Activated CD4-positive, alpha-beta T cell treated with anti-CD3 and anti-CD28 coated beads, Interleukin-2, amount 10 ng/mL, durations not matched to agents 7 days and 5 days (primary cell): ENCODE measurements at regions not wholly inside any gene's neighbourhood (a gene's known extent, or its start where the extent isn't known, plus 50 kb on each side); places are given as distances from the start of the nearest gene placed in this dataset.

Experiments used
- CTCF ChIA-PET: fragments of 350-600 bp; sonication (Branson Sonifier 250); formaldehyde crosslinking; loops from one replicate; lab custom pipeline; 2021; ENCODE audit warnings: antibody characterized with exemption; lab: Charles Lee
- POLR2A ChIA-PET: fragments of 350-600 bp; sonication (Branson Sonifier 250); formaldehyde crosslinking; loops from one replicate; lab custom pipeline; 2021; ENCODE audit warnings: antibody characterized with exemption; lab: Charles Lee
- DNase-seq: peaks from one replicate; pipeline ENCODE4 v3.0.0-alpha.2; 2020
- H3K27ac Mint-ChIP-seq: one replicate; pipeline ENCODE4 v1.8.0; 2021; ENCODE audit warnings: mild to moderate bottlenecking, moderate library complexity, mixed read lengths
- H3K27me3 Mint-ChIP-seq: one replicate; pipeline ENCODE4 v1.8.0; 2021; ENCODE audit warnings: mixed read lengths
- H3K36me3 Mint-ChIP-seq: one replicate; pipeline ENCODE4 v1.8.0; 2021; ENCODE audit warnings: low read depth, mixed read lengths
- H3K4me1 Mint-ChIP-seq: one replicate; pipeline ENCODE4 v1.8.0; 2021; ENCODE audit warnings: mixed read lengths
- H3K4me3 Mint-ChIP-seq: one replicate; pipeline ENCODE4 v1.8.0; 2021; ENCODE audit warnings: mild to moderate bottlenecking, moderate library complexity, mixed read lengths
- H3K9me3 Mint-ChIP-seq: one replicate; pipeline ENCODE4 v1.8.0; 2021; ENCODE audit warnings: mixed read lengths

DNA sequence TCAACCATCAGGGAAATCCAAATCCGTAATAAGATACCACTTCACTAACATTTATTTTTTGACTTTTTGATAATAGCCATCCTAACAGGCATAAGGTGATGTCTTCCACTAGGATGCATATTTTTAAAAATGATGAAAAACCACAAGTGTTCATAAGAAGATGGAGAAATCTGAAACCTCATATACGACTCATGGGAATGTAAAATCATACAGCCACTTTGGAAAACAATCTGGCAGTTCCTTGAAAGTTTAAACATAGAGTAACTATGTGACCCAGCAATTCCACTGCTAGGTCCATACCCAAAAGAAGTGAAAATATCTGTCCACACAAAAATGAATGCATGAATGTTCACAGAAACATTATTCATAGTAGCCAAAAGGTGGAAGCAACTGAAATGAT is 431.0 kb downstream of the ENC1 start:
- H3K36me3 Mint-ChIP-seq: no peaks in the 10 kb centered on the region
- no peak for DNase-seq
- H3K27me3 Mint-ChIP-seq: peaks cover 13% of the 10 kb centered on the region
- no peaks in the 10 kb centered on the region for H3K4me1 Mint-ChIP-seq
- ChIA-PET POLR2A (no interaction called here), CTCF (no interaction called here)
- H3K4me3 Mint-ChIP-seq: no peak overlapping the region
- no peaks in the 10 kb centered on the region for H3K9me3 Mint-ChIP-seq
- H3K27ac Mint-ChIP-seq: no peak overlapping the region

DNA sequence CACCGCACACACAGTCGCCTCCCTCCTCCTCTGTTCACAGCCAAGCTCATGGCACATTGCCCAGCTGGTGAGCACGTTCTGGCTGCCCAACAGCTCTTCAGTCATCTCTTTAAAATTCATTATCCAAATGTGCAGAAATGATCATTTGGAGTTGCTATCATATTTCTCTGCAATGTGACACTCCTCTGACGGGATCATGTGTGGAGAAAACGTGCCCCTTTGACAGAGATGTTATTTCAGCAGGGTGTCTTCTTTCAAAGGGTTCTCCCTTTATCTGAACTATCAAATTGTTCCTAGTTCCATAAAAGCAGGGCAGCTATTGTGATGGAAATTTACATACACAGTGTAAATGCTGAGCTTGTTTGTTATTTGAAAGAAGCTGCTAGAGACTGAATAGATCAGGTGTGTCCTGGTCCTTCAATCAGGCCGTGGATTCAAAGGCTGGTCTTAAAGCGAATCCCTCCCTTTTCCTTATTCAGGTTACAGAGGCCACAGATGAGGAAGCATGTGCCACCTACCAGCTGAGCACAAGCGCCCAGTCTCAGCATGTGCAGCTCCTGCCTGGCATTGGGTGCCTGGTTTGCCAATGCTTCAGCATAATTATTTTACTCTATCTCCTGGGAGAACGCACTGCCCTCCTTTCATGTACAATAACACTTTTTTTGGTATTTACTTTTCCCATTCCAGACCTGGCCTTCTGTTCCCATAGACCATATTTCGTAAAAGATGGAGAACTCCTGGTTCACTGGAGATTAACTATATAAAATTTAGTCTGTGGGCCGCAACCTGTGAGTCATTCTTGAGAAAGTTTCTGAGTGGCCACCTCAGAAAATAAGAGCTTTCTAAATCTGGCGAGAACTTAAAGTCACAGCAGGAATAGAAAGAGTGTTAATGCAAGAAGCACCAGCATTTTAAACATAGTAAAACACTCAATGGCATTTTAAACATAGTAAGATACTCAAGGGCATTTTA is 433.7 kb downstream of the ENC1 start:
- Mint-ChIP-seq H3K9me3 (no peaks in the 10 kb centered on the region), H3K27ac (no peak overlapping the region), H3K27me3 (peaks cover 14% of the 10 kb centered on the region), H3K4me1 (peaks cover 2% of the 10 kb centered on the region), H3K4me3 (no peak overlapping the region), H3K36me3 (no peaks in the 10 kb centered on the region)
- no peak for DNase-seq
- CTCF ChIA-PET: no interaction called here
- POLR2A ChIA-PET: no interaction called here

DNA sequence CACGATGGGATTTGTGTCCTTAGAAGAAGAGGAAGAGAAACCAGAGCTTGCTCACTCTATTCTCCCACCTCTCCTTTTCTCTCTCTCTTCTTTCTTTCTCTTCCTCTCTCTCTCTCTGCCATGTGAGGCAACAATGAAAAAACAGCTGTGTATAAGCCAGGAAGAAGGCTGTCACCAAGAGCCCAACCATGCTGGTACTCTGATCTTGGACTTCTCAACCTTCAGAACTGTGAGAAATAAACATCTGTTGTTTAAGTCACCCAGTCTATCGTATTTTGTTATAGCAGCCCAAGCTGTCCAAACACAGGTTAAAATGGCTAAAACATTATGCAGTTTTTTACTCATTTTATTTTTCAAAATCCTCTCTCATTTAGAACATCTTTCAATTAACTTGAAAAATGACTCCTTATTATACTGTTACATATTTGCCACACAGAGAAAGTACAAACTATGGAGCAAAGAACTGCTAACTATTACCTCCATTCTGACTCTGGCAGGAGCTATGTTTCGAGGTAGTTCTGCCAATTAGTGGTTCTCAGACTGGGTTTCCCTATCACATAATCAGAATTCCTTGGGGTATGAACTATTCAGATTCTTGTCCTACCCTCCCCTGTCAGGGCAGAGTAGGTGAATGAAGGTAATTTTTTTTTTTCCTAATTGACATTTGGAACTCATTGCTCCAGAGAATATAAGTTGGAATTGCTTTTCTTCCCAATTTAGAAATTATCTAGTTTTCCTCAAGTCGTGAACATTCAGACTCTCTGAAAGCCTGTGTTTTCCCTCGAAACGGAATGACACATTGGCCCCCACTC is 434.6 kb downstream of the ENC1 start:
- peaks cover 14% of the 10 kb centered on the region for H3K27me3 Mint-ChIP-seq
- POLR2A ChIA-PET: no interaction called here
- CTCF ChIA-PET: interaction anchor here (0.6 kb wide), 1 partner anchor 854 kb away, joined by 4 read pairs; no protein-coding TSS in a partner anchor
- DNase-seq: no peak
- H3K9me3 Mint-ChIP-seq: no peaks in the 10 kb centered on the region
- H3K4me3 Mint-ChIP-seq: no peak overlapping the region
- H3K4me1 Mint-ChIP-seq: peaks cover 6% of the 10 kb centered on the region
- H3K36me3 Mint-ChIP-seq: no peaks in the 10 kb centered on the region
- H3K27ac Mint-ChIP-seq: no peak overlapping the region

DNA sequence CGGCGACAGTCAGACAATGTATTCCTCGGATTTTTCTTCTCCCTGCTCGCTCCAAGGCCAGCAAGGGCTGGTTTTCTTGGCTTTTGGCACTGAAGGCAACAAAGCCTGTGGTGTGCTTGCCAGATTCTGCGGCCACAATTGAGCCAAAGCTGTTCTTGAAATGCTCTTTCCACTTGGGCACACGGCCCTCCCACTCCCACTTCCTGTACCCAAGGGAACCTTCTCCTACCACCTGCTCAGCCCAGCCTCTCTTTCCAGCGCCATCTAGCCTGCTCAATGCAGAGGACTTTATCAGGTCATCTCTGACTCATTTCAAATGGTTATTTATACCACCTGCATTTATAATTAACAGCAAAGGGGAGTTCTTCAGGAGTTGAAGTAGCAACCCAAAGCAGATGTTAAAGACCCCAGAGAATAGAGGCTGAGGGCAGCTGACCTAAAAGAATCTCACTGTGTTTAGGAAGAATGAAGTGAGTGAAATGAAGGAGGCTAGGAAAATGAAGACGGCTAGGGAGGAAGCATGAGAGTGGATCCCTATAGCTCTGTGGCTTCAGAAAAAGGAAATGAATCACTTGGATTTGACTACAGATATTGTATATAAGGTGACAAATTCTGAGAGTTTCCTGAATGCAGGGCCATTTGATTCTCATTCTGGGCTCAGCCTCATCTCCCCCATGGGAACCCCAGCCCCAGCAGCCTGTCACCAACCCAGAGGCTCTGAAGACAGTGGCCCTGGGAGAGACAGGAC is 439.0 kb downstream of the ENC1 start:
- POLR2A ChIA-PET: no interaction called here
- Mint-ChIP-seq H3K9me3 (no peaks in the 10 kb centered on the region), H3K4me3 (no peak overlapping the region), H3K27me3 (peaks cover 4% of the 10 kb centered on the region), H3K36me3 (no peaks in the 10 kb centered on the region), H3K27ac (no peak overlapping the region), H3K4me1 (peaks cover 15% of the 10 kb centered on the region)
- CTCF ChIA-PET: no interaction called here
- no peak for DNase-seq

DNA sequence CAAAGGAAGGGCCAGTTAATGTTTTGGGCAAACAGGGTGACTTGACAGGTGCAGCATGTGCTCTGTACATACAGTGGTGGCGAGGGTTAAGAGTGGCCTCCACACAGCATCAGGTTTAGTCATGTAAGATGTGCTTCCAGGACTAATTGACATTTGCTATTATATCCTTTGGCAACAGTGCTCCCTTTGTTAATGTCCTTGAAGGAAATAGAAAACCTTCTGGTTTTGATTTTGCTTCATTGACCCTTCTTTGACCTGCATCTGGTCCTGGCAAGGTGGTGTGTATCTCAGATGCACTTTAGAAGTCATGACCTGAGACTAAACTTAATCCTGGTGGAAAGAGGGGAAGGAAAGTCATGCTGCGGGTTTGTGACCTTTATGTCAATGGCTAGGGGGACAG is 440.0 kb downstream of the ENC1 start:
- Mint-ChIP-seq H3K9me3 (peaks cover 3% of the 10 kb centered on the region), H3K27me3 (peaks cover 5% of the 10 kb centered on the region), H3K27ac (no peak overlapping the region), H3K4me1 (peaks cover 15% of the 10 kb centered on the region), H3K36me3 (no peaks in the 10 kb centered on the region), H3K4me3 (no peak overlapping the region)
- ChIA-PET POLR2A (no interaction called here), CTCF (no interaction called here)
- DNase-seq: no peak

DNA sequence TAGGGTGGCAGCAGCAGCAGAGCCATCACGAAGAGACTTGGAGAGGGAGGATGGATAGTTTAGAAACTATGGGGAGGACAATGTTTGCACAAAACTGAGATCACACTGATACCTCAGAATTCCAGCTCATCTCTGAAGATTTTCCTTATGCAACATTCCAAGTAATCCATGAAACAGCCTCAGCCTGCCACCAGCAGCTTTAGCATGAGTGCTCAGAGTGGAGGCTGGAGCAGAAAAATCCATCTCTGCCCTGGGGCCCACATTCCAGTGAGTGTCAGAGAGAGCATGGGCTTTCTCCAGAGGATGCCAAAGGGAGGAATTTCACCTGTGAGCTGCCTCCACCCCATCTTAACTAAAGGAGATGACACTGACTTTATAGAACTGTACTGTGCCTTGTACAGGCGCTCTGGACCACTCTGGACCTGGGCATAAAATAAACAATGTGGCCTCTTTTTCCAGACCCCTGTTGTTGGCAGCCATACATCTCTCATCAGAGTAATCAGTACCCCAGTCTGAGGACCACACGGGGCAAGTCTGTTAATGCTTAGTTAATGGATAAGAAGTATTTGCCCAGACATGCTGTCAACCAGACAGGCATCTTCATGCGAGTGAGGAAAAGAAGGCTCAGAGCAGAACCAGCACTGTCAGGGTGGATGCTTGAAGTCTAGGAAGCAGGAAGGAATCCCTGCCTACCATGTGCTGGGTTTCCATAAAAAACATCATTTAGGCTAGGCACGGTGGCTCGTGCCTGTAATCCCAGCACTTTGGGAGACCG is 440.9 kb downstream of the ENC1 start:
- no peaks in the 10 kb centered on the region for H3K36me3 Mint-ChIP-seq
- H3K4me1 Mint-ChIP-seq: peaks cover 15% of the 10 kb centered on the region
- peaks cover 3% of the 10 kb centered on the region for H3K9me3 Mint-ChIP-seq
- CTCF ChIA-PET: no interaction called here
- H3K27ac Mint-ChIP-seq: no peak overlapping the region
- POLR2A ChIA-PET: no interaction called here
- no peak overlapping the region for H3K4me3 Mint-ChIP-seq
- no peak for DNase-seq
- H3K27me3 Mint-ChIP-seq: peaks cover 11% of the 10 kb centered on the region

DNA sequence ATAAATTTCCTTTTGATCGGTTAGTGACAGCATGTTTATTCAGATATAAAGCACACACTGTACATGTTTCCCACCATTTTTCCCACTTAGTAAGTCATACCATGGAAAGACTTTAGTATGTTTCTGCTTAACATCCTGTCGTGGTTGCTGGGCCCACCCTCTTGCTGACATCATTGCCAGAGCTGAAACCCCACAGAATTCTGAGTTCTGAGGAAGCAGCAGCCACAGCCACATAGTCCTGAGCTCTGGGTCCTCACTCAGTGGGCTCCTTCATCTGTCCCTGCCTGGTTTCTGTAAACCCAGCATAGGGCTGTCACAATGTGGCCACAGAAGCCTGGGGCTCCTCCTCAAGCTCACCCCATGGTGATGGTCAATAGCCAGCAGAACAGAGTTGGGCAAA is 441.5 kb downstream of the ENC1 start:
- Mint-ChIP-seq H3K4me1 (peaks cover 15% of the 10 kb centered on the region), H3K9me3 (peaks cover 3% of the 10 kb centered on the region), H3K27me3 (peaks cover 11% of the 10 kb centered on the region), H3K4me3 (no peak overlapping the region), H3K27ac (no peak overlapping the region), H3K36me3 (no peaks in the 10 kb centered on the region)
- ChIA-PET CTCF (no interaction called here), POLR2A (no interaction called here)
- DNase-seq: no peak

DNA sequence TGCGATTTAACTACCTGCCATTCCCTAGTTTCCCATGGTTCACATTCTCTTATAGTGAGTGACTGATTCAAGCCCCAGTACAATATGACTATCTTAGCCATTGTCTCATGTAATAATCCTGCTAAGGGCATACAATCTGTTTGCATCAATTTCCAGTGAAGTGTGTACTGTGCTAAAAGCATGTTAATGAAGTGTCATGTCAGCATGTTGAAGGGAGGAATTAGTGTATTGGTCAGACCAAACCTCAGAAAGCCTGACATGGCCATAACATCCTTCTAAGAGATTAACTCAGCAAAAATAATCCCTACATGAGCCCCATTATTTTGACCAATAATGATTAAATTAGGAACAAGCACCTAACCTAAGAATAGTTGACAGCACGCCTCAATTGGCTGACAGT is 442.4 kb downstream of the ENC1 start:
- Mint-ChIP-seq H3K27ac (no peak overlapping the region), H3K27me3 (peaks cover 11% of the 10 kb centered on the region), H3K4me3 (no peak overlapping the region), H3K36me3 (no peaks in the 10 kb centered on the region), H3K9me3 (peaks cover 3% of the 10 kb centered on the region), H3K4me1 (peaks cover 15% of the 10 kb centered on the region)
- no peak for DNase-seq
- CTCF ChIA-PET: no interaction called here
- POLR2A ChIA-PET: no interaction called here

DNA sequence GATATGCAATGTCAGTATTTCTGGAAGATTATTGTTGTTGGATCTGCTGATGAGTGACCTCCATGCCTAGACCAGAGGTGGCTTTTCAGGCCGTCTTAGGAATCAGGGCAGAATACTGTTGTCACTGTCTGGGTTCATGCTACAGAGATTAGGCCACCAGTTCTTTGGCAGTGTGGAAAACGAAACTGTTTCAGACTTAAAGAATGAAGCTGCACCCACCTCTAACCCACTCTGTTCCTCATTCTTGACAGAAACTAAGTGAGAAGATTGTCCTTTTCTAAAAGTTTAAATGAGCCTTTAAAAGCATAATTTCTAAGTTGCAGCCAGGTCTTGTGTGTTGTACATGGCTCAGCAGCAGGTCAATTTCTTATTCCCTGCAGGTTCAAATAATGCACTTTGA is 444.3 kb downstream of the ENC1 start:
- no peak for DNase-seq
- ChIA-PET POLR2A (no interaction called here), CTCF (interaction anchor here (1.0 kb wide), 1 partner anchor 168 kb away, joined by 3 read pairs; no protein-coding TSS in a partner anchor)
- Mint-ChIP-seq H3K27ac (no peak overlapping the region), H3K9me3 (peaks cover 3% of the 10 kb centered on the region), H3K27me3 (peaks cover 16% of the 10 kb centered on the region), H3K36me3 (no peaks in the 10 kb centered on the region), H3K4me1 (peaks cover 10% of the 10 kb centered on the region), H3K4me3 (no peak overlapping the region)

DNA sequence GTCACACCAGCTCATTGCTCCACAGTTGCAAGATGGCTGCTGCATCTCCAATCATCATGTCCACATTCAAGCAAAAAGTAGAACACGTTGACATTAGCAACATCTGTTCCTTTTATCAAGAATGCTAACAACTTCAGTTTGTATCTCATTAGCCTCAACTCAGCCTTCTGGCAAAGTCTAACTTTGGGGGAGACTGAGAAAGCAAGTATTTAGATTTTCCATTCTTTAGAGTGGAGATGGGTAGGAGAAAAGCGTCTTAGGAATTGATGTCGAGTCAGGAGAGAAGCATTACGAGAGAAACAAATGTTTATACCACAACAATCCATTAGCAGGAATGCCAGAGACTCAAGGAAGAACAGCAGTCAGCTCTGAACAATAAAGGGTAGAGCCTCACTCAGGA is 446.3 kb downstream of the ENC1 start:
- peaks cover 16% of the 10 kb centered on the region for H3K27me3 Mint-ChIP-seq
- peaks cover 9% of the 10 kb centered on the region for H3K4me1 Mint-ChIP-seq
- ChIA-PET POLR2A (no interaction called here), CTCF (no interaction called here)
- H3K4me3 Mint-ChIP-seq: no peak overlapping the region
- no peak for DNase-seq
- H3K9me3 Mint-ChIP-seq: peaks cover 3% of the 10 kb centered on the region
- no peaks in the 10 kb centered on the region for H3K36me3 Mint-ChIP-seq
- no peak overlapping the region for H3K27ac Mint-ChIP-seq

DNA sequence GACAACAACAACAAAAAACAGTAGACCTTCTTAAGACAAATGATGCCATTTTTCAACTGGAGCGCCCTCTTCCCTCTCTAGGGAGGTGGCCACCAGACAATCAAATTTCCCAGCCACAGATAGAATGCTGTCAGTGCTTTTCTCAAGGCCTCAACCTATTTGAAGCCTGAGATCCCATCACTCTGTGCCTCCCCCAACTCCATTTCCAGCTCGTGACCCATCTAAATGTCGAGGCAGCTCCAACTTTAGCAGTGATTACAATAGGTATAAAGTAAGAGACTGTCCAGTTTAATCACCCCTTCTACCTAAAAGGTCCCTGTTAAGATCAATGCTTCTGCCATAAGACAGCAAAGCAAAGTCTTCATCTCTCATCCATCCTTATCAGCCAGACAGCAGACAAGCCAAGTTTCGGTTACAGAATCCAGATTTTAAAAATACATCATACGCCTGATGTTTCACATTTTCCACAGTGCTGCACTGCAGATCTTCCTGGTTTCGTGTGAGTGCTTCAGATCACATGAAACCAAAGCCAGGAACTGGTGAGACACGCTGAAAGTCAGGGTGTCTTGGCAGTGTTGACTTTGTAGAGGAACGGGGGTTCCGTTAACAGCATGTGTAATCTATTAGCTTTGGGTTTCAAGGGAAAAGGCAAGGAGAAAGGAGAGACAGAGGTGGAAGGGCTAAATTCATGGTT is 447.8 kb downstream of the ENC1 start:
- peaks cover 16% of the 10 kb centered on the region for H3K27me3 Mint-ChIP-seq
- H3K4me3 Mint-ChIP-seq: no peak overlapping the region
- DNase-seq: no peak
- no peak overlapping the region for H3K27ac Mint-ChIP-seq
- peaks cover 3% of the 10 kb centered on the region for H3K9me3 Mint-ChIP-seq
- no peaks in the 10 kb centered on the region for H3K4me1 Mint-ChIP-seq
- no peaks in the 10 kb centered on the region for H3K36me3 Mint-ChIP-seq
- CTCF ChIA-PET: no interaction called here
- POLR2A ChIA-PET: no interaction called here
